ENCODE measurements at regions not wholly inside any gene's neighbourhood (a gene's known extent, or its start where the extent isn't known, plus 50 kb on each side); places are given as distances from the start of the nearest gene placed in this dataset.

DNA sequence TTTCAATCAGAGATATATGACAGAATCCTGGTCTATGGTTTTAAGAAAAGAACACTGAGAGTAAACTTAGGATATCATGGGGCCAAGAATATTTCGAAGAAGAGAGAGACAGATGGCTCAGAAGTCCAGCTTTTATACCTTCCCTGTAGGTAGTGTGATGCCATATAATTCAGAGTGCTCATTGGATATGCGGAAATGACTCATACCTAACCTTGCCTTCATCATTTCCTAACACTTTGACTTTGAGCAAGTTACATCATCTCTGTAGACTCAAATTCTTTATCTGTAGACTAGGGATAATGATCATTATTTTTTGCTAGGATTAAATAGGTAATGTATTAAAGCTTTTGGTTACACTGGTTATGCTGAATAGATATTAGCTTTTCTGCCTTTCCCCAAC, 461.6 kb upstream of the CNTNAP5 start:
- no peak overlapping the region for H3K4me2 ChIP-seq (replicated peaks; ENCODE audit: extremely low read depth, low read length, poor library complexity, severe bottlenecking)
- Mint-ChIP-seq H3K4me3 (no peak overlapping the region), H3K4me1 (no peaks in the 10 kb centered on the region), H3K9me3 (peaks cover 0 to 10% (median 4%) of the 10 kb centered on the region in 7 donors), H3K27ac (no peak overlapping the region), H3K27me3 (ENCODE audit: low read depth in 3 of 3) (no peaks in the 10 kb centered on the region), H3K36me3 (no peaks in the 10 kb centered on the region)
- no peaks in the 10 kb centered on the region for H3K79me2 ChIP-seq (ENCODE audit: insufficient read depth, low read length)
- WGBS (ENCODE audit: insufficient coverage), result no CpG with 5 or more reads among the region's 2 CpGs
- no peaks in the 10 kb centered on the region for H3K9me3 ChIP-seq (replicated peaks in 1 of 2; ENCODE audit: control insufficient read depth in 1 of 2, insufficient read depth in 1 of 2, low read length in 2 of 2)
- no peak overlapping the region for H3K4me3 ChIP-seq (replicated peaks in 1 of 3; ENCODE audit: low read depth in 2 of 3, low read length in 3 of 3)
- no peaks in the 10 kb centered on the region for H4K20me1 ChIP-seq (ENCODE audit: insufficient read depth, low read length)
- H3K27me3 ChIP-seq (ENCODE audit: control insufficient read depth in 2 of 2, insufficient read depth in 2 of 2, low read length in 2 of 2), result no peaks in the 10 kb centered on the region
- H3K27ac ChIP-seq (ENCODE audit: low read depth in 1 of 2, low read length in 2 of 2), result no peak overlapping the region
- TF ChIP-seq, protein P1, sequence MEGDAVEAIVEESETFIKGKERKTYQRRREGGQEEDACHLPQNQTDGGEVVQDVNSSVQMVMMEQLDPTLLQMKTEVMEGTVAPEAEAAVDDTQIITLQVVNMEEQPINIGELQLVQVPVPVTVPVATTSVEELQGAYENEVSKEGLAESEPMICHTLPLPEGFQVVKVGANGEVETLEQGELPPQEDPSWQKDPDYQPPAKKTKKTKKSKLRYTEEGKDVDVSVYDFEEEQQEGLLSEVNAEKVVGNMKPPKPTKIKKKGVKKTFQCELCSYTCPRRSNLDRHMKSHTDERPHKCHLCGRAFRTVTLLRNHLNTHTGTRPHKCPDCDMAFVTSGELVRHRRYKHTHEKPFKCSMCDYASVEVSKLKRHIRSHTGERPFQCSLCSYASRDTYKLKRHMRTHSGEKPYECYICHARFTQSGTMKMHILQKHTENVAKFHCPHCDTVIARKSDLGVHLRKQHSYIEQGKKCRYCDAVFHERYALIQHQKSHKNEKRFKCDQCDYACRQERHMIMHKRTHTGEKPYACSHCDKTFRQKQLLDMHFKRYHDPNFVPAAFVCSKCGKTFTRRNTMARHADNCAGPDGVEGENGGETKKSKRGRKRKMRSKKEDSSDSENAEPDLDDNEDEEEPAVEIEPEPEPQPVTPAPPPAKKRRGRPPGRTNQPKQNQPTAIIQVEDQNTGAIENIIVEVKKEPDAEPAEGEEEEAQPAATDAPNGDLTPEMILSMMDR (IDR thresholded peaks at IDR 0.05), result no peak
- H3K36me3 ChIP-seq (replicated peaks in 1 of 2; ENCODE audit: control insufficient read depth in 1 of 2, insufficient read depth in 2 of 2, low read length in 2 of 2), result no peaks in the 10 kb centered on the region
- H3K4me1 ChIP-seq (ENCODE audit: control insufficient read depth in 1 of 2, insufficient read depth in 2 of 2, low read length in 2 of 2), result no peaks in the 10 kb centered on the region
- DNase-seq, result no peak
- intact Hi-C loops (cut with micrococcal nuclease), result no loop called here
- H3K9ac ChIP-seq (ENCODE audit: insufficient read depth, low read length, poor library complexity, severe bottlenecking), result no peak overlapping the region
- no peak overlapping the region for H2AFZ ChIP-seq (ENCODE audit: insufficient read depth, low read depth, low read length, poor library complexity, severe bottlenecking)

DNA sequence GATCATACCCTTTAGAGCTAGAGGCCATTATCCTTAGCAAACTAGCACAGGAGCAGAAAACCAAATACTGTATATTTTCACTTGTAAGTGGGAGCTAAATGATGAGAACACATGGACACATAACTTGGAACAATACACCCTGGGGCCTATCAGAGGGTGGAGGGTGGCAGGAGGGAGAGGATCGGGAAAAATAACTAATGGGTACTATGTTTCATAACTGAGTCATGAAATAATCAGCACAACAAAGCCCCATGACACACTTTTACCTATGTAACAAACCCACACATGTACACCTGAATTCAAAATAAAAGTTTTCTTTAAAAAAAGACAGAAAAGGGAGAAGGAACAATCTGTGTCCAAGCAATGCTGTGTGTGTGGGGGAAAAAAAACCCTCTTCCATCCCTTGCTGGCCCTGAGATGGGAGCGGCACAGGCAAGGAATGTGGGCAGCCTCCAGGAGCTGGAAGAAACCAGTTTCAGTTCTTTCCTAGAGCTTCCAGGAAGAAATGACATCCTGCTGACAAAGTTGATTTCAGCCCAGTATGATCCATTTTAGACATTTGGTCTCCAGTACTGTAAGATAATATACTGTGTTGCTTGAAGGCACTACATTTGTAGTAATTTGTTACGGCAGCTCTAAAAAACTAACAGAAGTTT, 458.7 kb upstream of the CNTNAP5 start:
- WGBS (ENCODE audit: insufficient coverage), result no CpG with 5 or more reads among the region's 3 CpGs
- intact Hi-C loops (cut with micrococcal nuclease), result no loop called here
- Mint-ChIP-seq H3K4me3 (no peak overlapping the region), H3K9me3 (peaks cover 0 to 4% (median 2%) of the 10 kb centered on the region in 7 donors), H3K4me1 (no peaks in the 10 kb centered on the region), H3K36me3 (no peaks in the 10 kb centered on the region), H3K27ac (no peak overlapping the region), H3K27me3 (ENCODE audit: low read depth in 3 of 3) (no peaks in the 10 kb centered on the region)
- TF ChIP-seq, protein P1 (IDR thresholded peaks at IDR 0.05), result no peak
- Histone ChIP-seq H3K79me2 (ENCODE audit: insufficient read depth, low read length) (no peaks in the 10 kb centered on the region), H3K27ac (ENCODE audit: low read depth in 1 of 2, low read length in 2 of 2) (no peak overlapping the region), H3K9me3 (replicated peaks in 1 of 2; ENCODE audit: control insufficient read depth in 1 of 2, insufficient read depth in 1 of 2, low read length in 2 of 2) (no peaks in the 10 kb centered on the region), H3K27me3 (ENCODE audit: control insufficient read depth in 2 of 2, insufficient read depth in 2 of 2, low read length in 2 of 2) (no peaks in the 10 kb centered on the region), H3K4me2 (replicated peaks; ENCODE audit: extremely low read depth, low read length, poor library complexity, severe bottlenecking) (no peak overlapping the region), H2AFZ (ENCODE audit: insufficient read depth, low read depth, low read length, poor library complexity, severe bottlenecking) (no peak overlapping the region), H3K9ac (ENCODE audit: insufficient read depth, low read length, poor library complexity, severe bottlenecking) (no peak overlapping the region), H3K36me3 (replicated peaks in 1 of 2; ENCODE audit: control insufficient read depth in 1 of 2, insufficient read depth in 2 of 2, low read length in 2 of 2) (no peaks in the 10 kb centered on the region), H3K4me1 (ENCODE audit: control insufficient read depth in 1 of 2, insufficient read depth in 2 of 2, low read length in 2 of 2) (no peaks in the 10 kb centered on the region), H4K20me1 (ENCODE audit: insufficient read depth, low read length) (no peaks in the 10 kb centered on the region), H3K4me3 (replicated peaks in 1 of 3; ENCODE audit: low read depth in 2 of 3, low read length in 3 of 3) (no peak overlapping the region)
- no peak for DNase-seq

All from CD14-positive monocyte (primary cell).